ENCODE measurements at regions not wholly inside any gene's neighbourhood (a gene's known extent, or its start where the extent isn't known, plus 50 kb on each side); places are given as distances from the start of the nearest gene placed in this dataset.

DNA sequence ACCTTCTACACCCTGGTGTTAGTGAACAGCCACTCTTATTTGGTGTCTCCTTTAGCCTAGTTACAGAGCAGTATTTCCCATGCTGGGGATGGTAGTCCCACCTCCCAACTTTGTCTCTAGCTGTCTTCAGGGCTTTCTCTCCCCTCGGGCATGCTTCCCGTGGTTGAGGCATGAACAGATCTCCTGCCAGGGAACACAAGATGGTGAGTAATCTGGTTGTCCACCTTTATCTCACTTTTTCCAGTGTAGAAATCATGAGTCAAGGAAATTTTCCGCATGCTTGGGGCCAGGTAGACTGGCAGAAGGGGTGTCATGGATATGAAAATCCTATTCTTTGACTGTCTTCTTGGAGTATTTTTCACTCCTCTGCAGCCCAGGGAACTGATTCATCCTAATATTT is 532.9 kb downstream of the ANXA1 start:
- no peak overlapping the region for H3K4me3 ChIP-seq (replicated peaks; ENCODE audit: low read depth, low read length)
- TF ChIP-seq, protein P1, sequence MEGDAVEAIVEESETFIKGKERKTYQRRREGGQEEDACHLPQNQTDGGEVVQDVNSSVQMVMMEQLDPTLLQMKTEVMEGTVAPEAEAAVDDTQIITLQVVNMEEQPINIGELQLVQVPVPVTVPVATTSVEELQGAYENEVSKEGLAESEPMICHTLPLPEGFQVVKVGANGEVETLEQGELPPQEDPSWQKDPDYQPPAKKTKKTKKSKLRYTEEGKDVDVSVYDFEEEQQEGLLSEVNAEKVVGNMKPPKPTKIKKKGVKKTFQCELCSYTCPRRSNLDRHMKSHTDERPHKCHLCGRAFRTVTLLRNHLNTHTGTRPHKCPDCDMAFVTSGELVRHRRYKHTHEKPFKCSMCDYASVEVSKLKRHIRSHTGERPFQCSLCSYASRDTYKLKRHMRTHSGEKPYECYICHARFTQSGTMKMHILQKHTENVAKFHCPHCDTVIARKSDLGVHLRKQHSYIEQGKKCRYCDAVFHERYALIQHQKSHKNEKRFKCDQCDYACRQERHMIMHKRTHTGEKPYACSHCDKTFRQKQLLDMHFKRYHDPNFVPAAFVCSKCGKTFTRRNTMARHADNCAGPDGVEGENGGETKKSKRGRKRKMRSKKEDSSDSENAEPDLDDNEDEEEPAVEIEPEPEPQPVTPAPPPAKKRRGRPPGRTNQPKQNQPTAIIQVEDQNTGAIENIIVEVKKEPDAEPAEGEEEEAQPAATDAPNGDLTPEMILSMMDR (IDR thresholded peaks at IDR 0.05; ENCODE audit: low read length, missing control alignments): no peak
- peak; percentile 11 for DNase-seq (ENCODE audit: low read depth)

DNA sequence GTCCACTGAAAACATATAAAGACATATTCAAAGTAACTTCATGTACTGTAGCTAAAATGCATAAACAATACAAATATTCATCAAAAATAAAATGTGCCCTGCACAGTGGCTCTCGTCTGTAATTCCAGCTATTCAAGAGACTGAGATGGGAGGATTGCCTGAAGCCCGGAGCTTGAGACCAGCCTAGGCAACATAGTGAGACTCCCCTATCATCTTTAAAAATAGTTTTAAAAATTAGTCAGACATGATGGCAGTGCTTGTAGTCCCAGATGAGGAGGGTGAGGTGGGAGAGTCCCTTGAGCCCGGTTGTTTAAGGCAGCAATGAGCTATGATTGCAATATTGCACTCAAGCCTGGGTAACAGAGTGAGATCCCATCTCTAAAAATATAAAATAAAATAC is 534.1 kb downstream of the ANXA1 start:
- no peak for DNase-seq (ENCODE audit: low read depth)
- no peak overlapping the region for H3K4me3 ChIP-seq (replicated peaks; ENCODE audit: low read depth, low read length)
- TF ChIP-seq, protein P1 (IDR thresholded peaks at IDR 0.05; ENCODE audit: low read length, missing control alignments): no peak

DNA sequence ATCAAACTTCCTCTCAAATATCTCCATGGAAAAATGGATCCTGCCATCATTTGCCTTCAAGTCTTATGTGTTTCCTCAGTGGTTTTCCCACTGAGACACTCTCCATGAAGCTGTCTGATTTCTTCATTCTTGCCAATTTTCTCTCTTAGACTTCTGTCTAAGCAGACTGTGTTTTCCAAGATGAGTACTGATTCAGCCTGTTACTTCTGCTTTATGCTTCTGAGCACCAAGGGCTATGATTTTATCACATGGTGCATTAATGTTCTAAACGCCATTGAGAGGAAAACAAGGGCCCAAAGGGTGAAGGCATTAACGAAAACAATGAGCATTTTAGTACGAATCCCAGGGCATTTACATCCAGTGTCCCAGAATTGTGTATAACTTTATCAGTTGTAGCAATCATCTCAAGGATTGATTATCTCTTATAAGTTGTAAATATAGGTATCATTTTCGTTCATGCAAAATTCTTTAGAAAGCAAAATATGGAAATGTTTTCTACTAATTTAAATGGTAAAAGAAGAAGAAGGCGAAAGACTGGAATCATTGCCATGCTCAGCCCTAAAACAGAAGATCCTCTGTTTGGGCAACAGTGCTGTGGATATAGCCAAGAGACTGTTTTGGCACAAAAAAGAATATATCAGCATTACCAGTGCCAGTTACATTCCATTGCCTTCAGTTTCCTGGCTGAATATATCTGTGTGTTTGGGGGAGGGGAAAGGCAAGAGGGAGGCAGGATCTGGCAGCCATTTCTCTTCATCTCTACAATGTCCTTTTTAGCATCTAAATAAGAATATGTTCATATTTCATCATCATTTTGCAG is 537.6 kb downstream of the ANXA1 start:
- no peak overlapping the region for H3K4me3 ChIP-seq (replicated peaks; ENCODE audit: low read depth, low read length)
- TF ChIP-seq, protein P1 (IDR thresholded peaks at IDR 0.05; ENCODE audit: low read length, missing control alignments): no peak
- DNase-seq (ENCODE audit: low read depth): no peak

DNA sequence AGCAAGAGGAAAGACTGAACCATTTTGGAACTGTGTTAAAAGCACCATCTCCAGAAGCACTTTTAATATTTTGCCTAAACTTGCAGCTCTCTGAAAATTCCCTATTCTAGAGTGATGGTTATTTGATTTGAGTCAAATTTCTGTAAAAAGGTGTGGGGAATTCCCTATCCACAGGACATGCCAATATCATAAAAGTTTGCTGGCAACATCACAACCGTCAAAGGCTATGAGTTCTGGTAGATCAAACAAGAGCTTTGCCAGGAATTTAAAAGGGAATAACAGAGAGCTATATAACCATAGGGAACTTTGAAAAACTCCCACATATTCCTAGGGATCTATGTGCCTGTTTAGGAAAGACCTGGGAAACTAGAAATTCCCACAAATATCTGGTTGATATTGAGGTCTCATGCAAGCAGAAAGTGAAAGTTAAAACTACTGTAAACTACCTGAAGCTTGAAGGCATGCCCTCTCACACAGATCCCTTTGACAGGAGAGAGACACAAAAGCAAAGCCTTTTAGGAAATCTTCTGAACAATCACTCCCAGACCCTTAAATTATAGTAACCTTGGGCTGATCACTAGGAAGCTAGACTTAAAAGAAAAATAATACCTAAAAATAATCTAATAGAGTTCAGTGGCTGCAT is 549.9 kb downstream of the ANXA1 start:
- H3K4me3 ChIP-seq (replicated peaks; ENCODE audit: low read depth, low read length): no peak overlapping the region
- DNase-seq (ENCODE audit: low read depth): no peak
- TF ChIP-seq, protein P1 (IDR thresholded peaks at IDR 0.05; ENCODE audit: low read length, missing control alignments): no peak

DNA sequence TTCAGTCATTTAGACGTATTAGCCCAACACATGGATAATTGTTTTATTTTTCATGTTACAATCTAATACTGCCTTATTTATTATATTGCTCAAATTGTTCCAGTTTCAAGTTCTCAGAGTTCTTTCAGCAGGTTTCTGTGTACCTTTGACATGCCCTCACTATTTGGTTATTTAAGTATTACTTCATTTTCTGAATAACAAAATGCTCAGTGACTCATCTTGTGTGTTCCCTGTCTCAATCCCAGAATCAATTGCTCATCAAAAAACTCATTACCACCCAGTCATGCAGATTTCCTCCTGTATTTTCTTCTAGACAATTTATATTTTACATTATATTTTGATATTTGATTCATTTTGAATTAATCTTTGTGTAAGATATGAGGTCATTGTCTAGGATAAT is 562.6 kb downstream of the ANXA1 start:
- no peak overlapping the region for H3K4me3 ChIP-seq (replicated peaks; ENCODE audit: low read depth, low read length)
- TF ChIP-seq, protein P1 (IDR thresholded peaks at IDR 0.05; ENCODE audit: low read length, missing control alignments): no peak
- peak; percentile 5 for DNase-seq (ENCODE audit: low read depth)

DNA sequence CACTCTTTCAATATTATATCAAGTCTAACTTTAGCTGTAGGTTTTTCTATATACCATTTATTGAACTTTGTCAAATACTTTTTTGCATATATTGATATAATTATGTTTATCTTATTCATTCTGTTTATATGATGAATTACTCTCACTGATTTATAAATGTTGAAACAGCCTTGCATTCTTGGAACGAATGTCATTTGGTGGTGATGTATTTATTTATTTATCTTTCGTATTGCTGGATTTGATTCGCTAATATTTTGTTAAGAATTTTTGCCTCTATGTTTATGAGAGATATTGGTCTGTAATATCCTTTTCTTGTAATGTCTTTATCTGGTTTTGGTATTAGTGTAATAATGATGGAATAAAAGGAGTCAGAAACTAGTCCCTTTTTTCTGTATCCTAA is 563.9 kb downstream of the ANXA1 start:
- no peak overlapping the region for H3K4me3 ChIP-seq (replicated peaks; ENCODE audit: low read depth, low read length)
- TF ChIP-seq, protein P1 (IDR thresholded peaks at IDR 0.05; ENCODE audit: low read length, missing control alignments): no peak
- DNase-seq (ENCODE audit: low read depth): no peak

Measured in fibroblast of pulmonary artery (primary cell).